NCI-H2029 treated with DMSO at 0.1 percent for 48 hours (cell line): ENCODE measurements at regions not wholly inside any gene's neighbourhood (a gene's known extent, or its start where the extent isn't known, plus 50 kb on each side); places are given as distances from the start of the nearest gene placed in this dataset.
"Not testable (repeated sequence)": the region's sequence is repeated elsewhere in the genome, so short reads cannot be mapped to it uniquely, and the experiment has no call there.

Source experiments
- DNase-seq: peaks from one replicate; lab custom pipeline; 2025; lab: John Stamatoyannopoulos, UW

- no peak for DNase-seq
Measured at GRCh38 chrX:115911967-115912366, 258.6 kb upstream of the AGTR2 start.

GRCh38 chrX:115912372-115912897 is 258.1 kb upstream of the AGTR2 start:
- DNase-seq: no peak

DNA sequence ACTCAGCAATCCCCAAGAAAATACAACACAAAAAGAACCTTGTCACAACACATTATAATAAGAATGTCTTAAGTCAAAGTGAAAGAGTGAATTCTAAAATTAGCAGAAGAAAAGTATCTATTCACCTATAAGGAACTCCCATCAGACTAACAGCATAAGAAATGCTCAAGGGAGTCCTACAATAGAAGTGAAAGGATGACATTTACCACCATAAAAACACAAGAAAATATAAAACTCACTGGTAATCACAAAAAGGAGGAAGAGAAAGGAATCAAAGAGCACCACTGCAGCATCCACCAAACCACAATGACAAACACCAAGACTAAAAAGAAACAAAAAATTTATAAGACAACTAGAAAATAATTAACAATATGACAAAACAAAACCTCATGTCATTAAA is 257.0 kb upstream of the AGTR2 start:
- DNase-seq: no peak

- DNase-seq: not testable (repeated sequence)
Measured at GRCh38 chrX:115915625-115916024, 254.9 kb upstream of the AGTR2 start.

DNA sequence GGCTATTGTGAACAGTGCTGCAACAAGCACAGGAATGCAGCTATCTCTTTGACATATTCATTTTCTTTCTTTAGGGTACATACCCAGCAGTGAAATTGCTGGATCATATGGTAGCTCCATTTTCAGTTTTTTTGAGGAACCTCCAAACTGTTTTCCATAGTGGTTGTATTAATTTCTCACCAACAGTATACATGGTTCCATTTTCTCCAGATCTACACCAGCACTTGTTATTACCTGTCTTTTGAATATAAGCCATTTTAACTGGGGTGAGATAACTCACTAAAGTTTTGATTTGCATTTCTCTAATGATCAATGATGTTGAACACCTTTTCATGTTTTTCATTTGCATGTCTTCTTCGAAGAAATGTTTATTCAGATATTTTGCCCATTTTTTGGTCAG is 241.1 kb upstream of the AGTR2 start:
- no peak for DNase-seq

DNA sequence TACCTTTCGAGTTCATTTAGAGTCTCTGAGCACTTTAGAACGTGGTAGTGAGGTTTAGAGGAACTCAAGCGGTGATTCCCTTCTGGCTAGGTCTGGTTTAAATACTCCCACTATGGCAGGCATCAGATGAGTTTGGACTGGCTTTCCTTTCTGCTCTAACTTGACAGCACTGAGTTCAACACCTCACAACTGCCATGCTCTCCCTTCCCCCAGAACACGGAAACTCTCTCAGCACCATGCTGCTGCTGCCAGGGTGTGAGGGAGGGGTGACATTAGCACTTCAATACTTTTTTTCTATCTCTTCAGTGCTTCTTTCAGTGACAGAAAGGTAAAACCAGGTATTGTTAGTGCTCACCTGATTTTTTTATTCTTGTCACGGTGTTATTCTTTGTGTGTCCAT is 234.5 kb upstream of the AGTR2 start:
- DNase-seq: no peak

- no peak for DNase-seq
Measured at GRCh38 chrX:115939070-115939469, 231.5 kb upstream of the AGTR2 start.

DNA sequence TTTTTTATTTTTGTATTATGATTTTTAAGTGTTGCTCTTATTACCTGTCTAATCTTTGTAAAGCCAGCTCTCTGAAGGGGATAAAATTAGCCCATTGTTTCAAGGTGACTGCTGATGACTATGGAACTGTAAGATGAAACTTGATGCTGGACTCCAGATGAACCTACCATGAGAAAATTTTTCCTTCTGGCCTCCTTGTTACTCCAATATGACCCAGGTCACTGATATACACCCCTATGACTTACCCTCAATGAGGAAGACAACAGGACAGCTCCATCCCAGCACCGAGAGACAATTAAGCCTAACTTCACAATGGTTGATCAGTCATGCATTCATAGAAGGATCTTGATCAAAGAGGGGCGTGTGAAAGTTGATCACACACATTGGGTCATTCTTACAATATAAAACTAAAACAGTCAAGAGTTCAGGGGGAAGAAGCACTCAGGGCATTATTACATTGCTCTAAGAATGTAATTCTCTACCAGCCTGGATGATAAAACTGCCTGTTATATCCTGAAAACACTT is 230.8 kb upstream of the AGTR2 start:
- DNase-seq: no peak

GRCh38 chrX:115940348-115940747 is 230.2 kb upstream of the AGTR2 start:
- DNase-seq: no peak

DNA sequence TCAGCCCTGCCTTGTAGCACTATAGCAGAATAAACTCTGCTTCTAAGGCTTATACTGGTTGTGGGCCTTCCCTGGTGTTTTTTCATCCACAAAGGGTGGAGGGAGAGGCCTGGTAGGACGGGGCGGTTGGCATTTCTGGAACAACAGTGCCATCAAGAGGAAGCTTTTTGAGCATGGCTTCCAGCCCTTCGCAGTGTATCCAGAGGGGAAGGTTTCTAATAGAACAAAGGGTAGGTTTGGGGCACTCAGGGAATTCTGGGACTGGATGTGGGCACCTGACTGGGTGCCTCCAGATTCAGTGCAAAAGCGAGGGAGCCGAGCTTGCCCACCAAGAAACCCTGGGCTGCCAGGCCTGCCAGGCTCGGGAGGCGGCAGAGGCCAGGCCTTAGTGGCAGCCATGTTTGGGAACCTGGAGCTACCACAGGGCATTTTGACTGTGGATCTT is 229.6 kb upstream of the AGTR2 start:
- DNase-seq: no peak

- no peak for DNase-seq
Measured at GRCh38 chrX:115941388-115941787, 229.2 kb upstream of the AGTR2 start.

DNA sequence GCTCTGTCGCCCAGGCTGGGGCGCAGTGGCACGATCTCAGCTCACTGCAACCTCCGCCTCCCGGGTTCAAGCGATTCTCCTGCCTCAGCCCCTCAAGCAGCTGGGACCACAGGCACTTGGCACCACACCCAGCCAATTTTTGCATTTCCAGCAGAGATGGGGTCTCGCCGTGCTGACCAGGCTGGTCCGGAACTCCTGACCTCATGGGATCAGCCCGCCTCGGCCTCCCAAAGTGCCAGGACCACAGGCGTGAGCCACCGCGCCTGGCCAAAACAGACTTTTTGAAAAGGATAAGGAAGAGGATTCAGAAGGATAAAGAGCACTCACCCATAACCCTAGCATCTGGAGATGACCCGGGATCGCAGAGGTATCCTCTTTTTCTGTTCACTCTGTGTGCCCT is 224.5 kb upstream of the AGTR2 start:
- DNase-seq: no peak

GRCh38 chrX:115948018-115948923 is 222.3 kb upstream of the AGTR2 start:
- no peak for DNase-seq

- no peak for DNase-seq
Measured at GRCh38 chrX:115949900-115950822, 220.4 kb upstream of the AGTR2 start.

DNA sequence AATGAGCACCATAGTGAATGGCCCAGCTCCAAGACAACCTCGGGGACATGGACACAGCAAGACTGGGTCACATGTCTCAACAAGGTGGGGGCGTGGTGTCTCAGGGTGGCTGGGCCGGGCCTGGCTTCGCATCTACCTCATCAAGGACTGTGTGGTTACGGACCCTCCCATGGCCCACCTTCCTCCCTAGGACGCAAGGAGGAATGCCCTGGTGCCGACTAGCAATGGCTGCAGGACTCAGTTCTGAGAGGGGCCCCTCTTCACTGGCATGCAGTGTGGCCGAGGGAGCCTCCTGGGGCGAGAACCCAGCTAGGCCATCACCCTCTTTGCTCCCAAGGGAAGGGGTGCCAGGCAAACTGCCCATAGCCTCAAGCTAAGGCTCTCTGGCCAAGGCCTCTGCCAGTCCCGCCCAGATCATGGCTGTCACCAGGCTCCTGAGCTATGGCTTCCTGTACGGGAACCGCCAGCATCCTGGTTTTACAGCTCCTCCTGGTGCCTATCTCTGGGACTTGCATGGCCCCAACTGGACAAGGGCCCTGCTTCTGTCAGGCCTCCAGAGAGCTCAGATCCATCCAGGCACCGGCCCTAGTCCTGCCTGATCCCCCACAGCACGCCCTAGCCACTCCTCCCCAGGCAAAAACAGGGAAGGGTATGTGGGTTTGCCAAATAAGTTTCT is 218.0 kb upstream of the AGTR2 start:
- DNase-seq: no peak

DNA sequence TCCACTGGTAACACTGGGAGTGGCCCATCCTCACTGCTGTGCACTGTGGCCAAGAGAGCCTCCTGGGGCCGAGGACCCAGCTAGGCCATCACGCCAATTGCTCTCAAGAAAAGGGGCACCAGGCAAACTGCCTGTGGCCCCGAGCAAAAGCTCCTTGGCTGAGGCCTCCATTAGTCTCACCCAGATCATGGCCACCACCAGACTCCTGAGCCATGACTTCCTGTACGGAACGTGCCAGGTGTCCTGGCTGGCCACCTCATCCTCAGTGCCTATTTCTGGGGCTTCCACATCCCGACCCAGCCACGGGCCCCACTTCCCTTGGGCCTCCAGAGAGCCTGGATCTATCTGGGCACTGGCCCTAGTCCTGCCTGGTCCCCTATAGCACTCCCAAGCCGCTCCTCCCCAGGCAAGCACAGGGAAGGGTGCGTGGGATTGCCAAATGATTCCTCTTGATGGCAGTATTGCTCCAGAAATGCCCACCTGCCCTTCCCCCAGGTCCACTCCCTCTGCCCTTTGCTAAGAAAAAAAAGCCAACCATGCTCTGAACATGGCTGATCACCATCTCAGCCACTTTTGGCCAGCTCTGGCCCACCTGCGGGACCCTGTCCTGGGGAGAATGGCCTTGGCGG is 212.6 kb upstream of the AGTR2 start:
- peak; percentile 17 for DNase-seq

- DNase-seq: peak; percentile 3
Measured at GRCh38 chrX:115958687-115959359, 211.7 kb upstream of the AGTR2 start.

GRCh38 chrX:115960440-115961084 is 210.0 kb upstream of the AGTR2 start:
- DNase-seq: peak; percentile 32

- no peak for DNase-seq
Measured at GRCh38 chrX:115966920-115967319, 203.6 kb upstream of the AGTR2 start.
